ENCODE measurements at regions not wholly inside any gene's neighbourhood (a gene's known extent, or its start where the extent isn't known, plus 50 kb on each side); places are given as distances from the start of the nearest gene placed in this dataset.

DNA sequence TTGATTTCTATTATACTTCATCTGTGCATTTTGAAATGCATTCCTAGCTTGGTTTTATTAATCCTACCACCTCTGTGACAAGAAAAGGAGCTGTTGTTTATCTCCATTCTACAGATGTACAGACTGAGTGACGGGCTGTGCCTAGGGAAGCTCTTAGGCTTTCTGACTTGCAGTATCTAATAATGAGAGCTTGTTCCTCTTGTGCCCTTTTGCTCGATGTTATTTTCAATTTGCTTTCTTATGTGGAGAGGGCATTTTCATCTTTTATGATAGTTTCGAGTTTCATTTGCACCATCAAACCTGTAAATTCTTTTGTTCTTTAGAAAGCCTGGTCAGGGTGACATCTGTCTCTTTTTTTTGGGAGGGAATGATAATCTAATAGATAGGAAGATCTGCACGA lies 256.5 kb downstream of the C4orf33 start:
- TF ChIP-seq, protein P1, sequence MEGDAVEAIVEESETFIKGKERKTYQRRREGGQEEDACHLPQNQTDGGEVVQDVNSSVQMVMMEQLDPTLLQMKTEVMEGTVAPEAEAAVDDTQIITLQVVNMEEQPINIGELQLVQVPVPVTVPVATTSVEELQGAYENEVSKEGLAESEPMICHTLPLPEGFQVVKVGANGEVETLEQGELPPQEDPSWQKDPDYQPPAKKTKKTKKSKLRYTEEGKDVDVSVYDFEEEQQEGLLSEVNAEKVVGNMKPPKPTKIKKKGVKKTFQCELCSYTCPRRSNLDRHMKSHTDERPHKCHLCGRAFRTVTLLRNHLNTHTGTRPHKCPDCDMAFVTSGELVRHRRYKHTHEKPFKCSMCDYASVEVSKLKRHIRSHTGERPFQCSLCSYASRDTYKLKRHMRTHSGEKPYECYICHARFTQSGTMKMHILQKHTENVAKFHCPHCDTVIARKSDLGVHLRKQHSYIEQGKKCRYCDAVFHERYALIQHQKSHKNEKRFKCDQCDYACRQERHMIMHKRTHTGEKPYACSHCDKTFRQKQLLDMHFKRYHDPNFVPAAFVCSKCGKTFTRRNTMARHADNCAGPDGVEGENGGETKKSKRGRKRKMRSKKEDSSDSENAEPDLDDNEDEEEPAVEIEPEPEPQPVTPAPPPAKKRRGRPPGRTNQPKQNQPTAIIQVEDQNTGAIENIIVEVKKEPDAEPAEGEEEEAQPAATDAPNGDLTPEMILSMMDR (IDR thresholded peaks at IDR 0.05; ENCODE audit: insufficient read depth in 1 of 2, low read depth in 1 of 2, low read length in 1 of 2, severe bottlenecking in 1 of 2, unreplicated experiment in 1 of 2), result no peak
- H3K4me3 ChIP-seq (ENCODE audit: low read depth, low read length), result no peak overlapping the region
- BruUV-seq (replicated peaks), result no TSS peak
- Mint-ChIP-seq H3K36me3 (ENCODE audit: insufficient read depth, unreplicated experiment) (no peaks in the 10 kb centered on the region), H3K4me3 (ENCODE audit: unreplicated experiment) (no peak overlapping the region), H3K9me3 (ENCODE audit: unreplicated experiment) (no peaks in the 10 kb centered on the region), H3K4me1 (ENCODE audit: low read depth, unreplicated experiment) (no peaks in the 10 kb centered on the region), H3K27me3 (ENCODE audit: insufficient read depth, unreplicated experiment) (peaks cover 3% of the 10 kb centered on the region), H3K27ac (ENCODE audit: unreplicated experiment) (no peak overlapping the region)
- no peaks in the 10 kb centered on the region for H3K4me1 ChIP-seq
- no peaks in the 10 kb centered on the region for H3K36me3 ChIP-seq (ENCODE audit: control insufficient read depth, insufficient read depth, low read length)
- POLR2A ChIA-PET, result no interaction called here
- intact Hi-C loops (cut with micrococcal nuclease; ENCODE audit: unreplicated experiment), result loop anchor here (5.0 kb wide), 1 partner anchor 395 kb away; no protein-coding TSS in a partner anchor
- H3K27me3 ChIP-seq (replicated peaks; ENCODE audit: control insufficient read depth, insufficient read depth, low read length), result no peaks in the 10 kb centered on the region; the same call in 1 of the 2 replicates
- H3K9me3 ChIP-seq, result no peaks in the 10 kb centered on the region
- CTCF ChIA-PET, result interaction anchor here (1.2 kb wide), 1 partner anchor 10 kb away, joined by 3 read pairs; no protein-coding TSS in a partner anchor
- DNase-seq, result no peak

DNA sequence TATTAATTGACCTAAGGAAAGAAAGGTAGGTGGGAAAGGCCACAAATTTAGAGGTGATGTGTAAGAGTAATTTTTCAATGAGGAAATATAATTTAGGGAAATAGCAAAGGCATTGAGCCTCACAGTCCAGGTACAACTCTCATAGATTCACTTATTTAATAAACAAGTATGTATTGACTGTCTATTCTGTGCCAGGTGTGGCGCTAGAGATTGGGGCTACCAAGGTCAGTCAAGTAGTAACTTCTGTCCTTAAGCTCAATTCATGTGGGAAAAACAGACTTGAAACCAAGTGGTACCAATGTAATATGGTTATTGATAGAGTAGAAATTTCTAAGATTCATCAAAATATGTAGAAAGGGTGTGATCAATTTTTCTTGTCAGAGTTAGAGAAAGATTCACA lies 257.5 kb downstream of the C4orf33 start:
- Histone ChIP-seq H3K4me3 (ENCODE audit: low read depth, low read length) (no peak overlapping the region), H3K9me3 (no peaks in the 10 kb centered on the region), H3K36me3 (ENCODE audit: control insufficient read depth, insufficient read depth, low read length) (no peaks in the 10 kb centered on the region), H3K4me1 (no peaks in the 10 kb centered on the region), H3K27me3 (replicated peaks; ENCODE audit: control insufficient read depth, insufficient read depth, low read length) (no peaks in the 10 kb centered on the region; the same call in 1 of the 2 replicates)
- H3K4me1 Mint-ChIP-seq (ENCODE audit: low read depth, unreplicated experiment), result no peaks in the 10 kb centered on the region
- ChIA-PET POLR2A (no interaction called here), CTCF (interaction anchor here (0.7 to 1.2 kb wide), 2 partner anchors 9 to 846 kb away, joined by 3 read pairs; no protein-coding TSS in a partner anchor)
- H3K4me3 Mint-ChIP-seq (ENCODE audit: unreplicated experiment), result no peak overlapping the region
- intact Hi-C loops (cut with micrococcal nuclease; ENCODE audit: unreplicated experiment), result loop anchor here (5.0 kb wide), 1 partner anchor 396 kb away; no protein-coding TSS in a partner anchor
- H3K27me3 Mint-ChIP-seq (ENCODE audit: insufficient read depth, unreplicated experiment), result peaks cover 3% of the 10 kb centered on the region
- TF ChIP-seq, protein P1 (IDR thresholded peaks at IDR 0.05; ENCODE audit: insufficient read depth in 1 of 2, low read depth in 1 of 2, low read length in 1 of 2, severe bottlenecking in 1 of 2, unreplicated experiment in 1 of 2), result no peak
- H3K36me3 Mint-ChIP-seq (ENCODE audit: insufficient read depth, unreplicated experiment), result no peaks in the 10 kb centered on the region
- no peaks in the 10 kb centered on the region for H3K9me3 Mint-ChIP-seq (ENCODE audit: unreplicated experiment)
- H3K27ac Mint-ChIP-seq (ENCODE audit: unreplicated experiment), result no peak overlapping the region
- no TSS peak for BruUV-seq (replicated peaks)
- no peak for DNase-seq

DNA sequence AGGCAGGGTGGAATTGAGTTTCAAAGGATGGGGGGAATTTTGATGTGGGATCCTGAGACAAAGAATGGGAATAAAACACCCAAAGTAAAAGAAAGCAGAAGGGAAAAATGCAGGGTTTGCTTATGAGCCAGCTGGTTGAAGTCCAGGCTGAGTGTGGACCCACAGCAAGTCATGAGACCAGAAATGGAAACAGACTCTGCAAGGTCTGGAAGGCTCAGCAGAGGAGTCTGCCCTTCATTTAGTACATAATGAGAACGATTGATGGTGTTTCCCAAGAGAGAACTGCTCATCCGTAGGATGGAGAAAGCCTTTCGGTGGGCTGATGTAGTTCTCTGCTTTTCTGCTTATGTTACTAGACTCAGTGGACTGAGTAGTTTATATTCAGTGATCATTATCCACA lies 259.1 kb downstream of the C4orf33 start:
- H3K9me3 ChIP-seq, result no peaks in the 10 kb centered on the region
- Mint-ChIP-seq H3K9me3 (ENCODE audit: unreplicated experiment) (no peaks in the 10 kb centered on the region), H3K4me1 (ENCODE audit: low read depth, unreplicated experiment) (no peaks in the 10 kb centered on the region), H3K4me3 (ENCODE audit: unreplicated experiment) (no peak overlapping the region), H3K27me3 (ENCODE audit: insufficient read depth, unreplicated experiment) (peaks cover 3% of the 10 kb centered on the region), H3K27ac (ENCODE audit: unreplicated experiment) (no peak overlapping the region), H3K36me3 (ENCODE audit: insufficient read depth, unreplicated experiment) (no peaks in the 10 kb centered on the region)
- no TSS peak for BruUV-seq (replicated peaks)
- no peak overlapping the region for H3K4me3 ChIP-seq (ENCODE audit: low read depth, low read length)
- no peaks in the 10 kb centered on the region for H3K36me3 ChIP-seq (ENCODE audit: control insufficient read depth, insufficient read depth, low read length)
- ChIA-PET CTCF (no interaction called here), POLR2A (no interaction called here)
- H3K4me1 ChIP-seq, result no peaks in the 10 kb centered on the region
- intact Hi-C loops (cut with micrococcal nuclease; ENCODE audit: unreplicated experiment), result no loop called here
- H3K27me3 ChIP-seq (replicated peaks; ENCODE audit: control insufficient read depth, insufficient read depth, low read length), result no peaks in the 10 kb centered on the region; the same call in 1 of the 2 replicates
- TF ChIP-seq, protein P1 (IDR thresholded peaks at IDR 0.05; ENCODE audit: insufficient read depth in 1 of 2, low read depth in 1 of 2, low read length in 1 of 2, severe bottlenecking in 1 of 2, unreplicated experiment in 1 of 2), result no peak
- DNase-seq, result no peak

All from Caco-2 (cell line).